GM12873 (cell line): ENCODE measurements at regions not wholly inside any gene's neighbourhood (a gene's known extent, or its start where the extent isn't known, plus 50 kb on each side); places are given as distances from the start of the nearest gene placed in this dataset.

ENCODE experiments used
- TF ChIP-seq, protein P1 (sequence below): IDR thresholded peaks from 2 replicates; pipeline ENCODE4 v1.5.1; 2012; ENCODE audit warnings: low read depth, mild to moderate bottlenecking, moderate library complexity, low read length, control low read depth; ENCODE audit not compliant: insufficient read depth; ENCODE audit errors: missing control alignments

DNA sequence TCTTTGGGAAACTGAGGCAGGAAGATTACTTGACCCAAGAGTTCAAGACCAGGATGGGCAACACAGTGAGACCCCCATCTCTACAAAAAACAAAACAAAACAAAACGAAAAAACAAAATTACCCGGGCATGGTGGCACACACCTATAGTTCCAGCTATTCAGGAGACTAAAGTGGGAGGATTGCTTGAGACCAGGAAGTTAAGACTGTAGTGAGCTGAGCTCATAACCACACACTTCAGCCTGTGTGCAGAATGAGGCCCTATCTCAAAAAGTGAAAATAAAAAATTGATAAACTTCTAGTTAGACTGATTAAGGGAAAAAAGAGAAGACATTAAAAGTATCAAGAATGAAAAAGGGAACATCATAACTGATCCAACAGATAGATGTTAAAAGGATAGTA is 154.0 kb downstream of the RHOU start:
- TF ChIP-seq, protein P1, sequence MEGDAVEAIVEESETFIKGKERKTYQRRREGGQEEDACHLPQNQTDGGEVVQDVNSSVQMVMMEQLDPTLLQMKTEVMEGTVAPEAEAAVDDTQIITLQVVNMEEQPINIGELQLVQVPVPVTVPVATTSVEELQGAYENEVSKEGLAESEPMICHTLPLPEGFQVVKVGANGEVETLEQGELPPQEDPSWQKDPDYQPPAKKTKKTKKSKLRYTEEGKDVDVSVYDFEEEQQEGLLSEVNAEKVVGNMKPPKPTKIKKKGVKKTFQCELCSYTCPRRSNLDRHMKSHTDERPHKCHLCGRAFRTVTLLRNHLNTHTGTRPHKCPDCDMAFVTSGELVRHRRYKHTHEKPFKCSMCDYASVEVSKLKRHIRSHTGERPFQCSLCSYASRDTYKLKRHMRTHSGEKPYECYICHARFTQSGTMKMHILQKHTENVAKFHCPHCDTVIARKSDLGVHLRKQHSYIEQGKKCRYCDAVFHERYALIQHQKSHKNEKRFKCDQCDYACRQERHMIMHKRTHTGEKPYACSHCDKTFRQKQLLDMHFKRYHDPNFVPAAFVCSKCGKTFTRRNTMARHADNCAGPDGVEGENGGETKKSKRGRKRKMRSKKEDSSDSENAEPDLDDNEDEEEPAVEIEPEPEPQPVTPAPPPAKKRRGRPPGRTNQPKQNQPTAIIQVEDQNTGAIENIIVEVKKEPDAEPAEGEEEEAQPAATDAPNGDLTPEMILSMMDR = no peak

- TF ChIP-seq, protein P1 = no peak
Measured at GRCh38 chr1:228891272-228892034, 156.2 kb downstream of the RHOU start.

- TF ChIP-seq, protein P1 = no peak
Measured at GRCh38 chr1:228894442-228894989, 159.2 kb downstream of the RHOU start.

GRCh38 chr1:228897901-228898300 is 162.6 kb downstream of the RHOU start:
- TF ChIP-seq, protein P1 = no peak

- TF ChIP-seq, protein P1 = no peak
Measured at GRCh38 chr1:228898582-228898992, 163.3 kb downstream of the RHOU start.

- TF ChIP-seq, protein P1 = no peak
Measured at GRCh38 chr1:228899421-228899956, 164.2 kb downstream of the RHOU start.

GRCh38 chr1:228900099-228900885 is 165.0 kb downstream of the RHOU start:
- TF ChIP-seq, protein P1 = no peak
